HCT116 (cell line): ENCODE measurements at regions not wholly inside any gene's neighbourhood (a gene's known extent, or its start where the extent isn't known, plus 50 kb on each side); places are given as distances from the start of the nearest gene placed in this dataset.

Source experiments
- ATAC-seq: fragments of 200-7000 bp; cut with Tn5 transposase; 2 replicates; pipeline ENCODE4 v1.9.1; 2020; ENCODE audit warnings: mild to moderate bottlenecking, moderate library complexity
- BruUV-seq: library from RNA; stranded (reverse); fragments of 400-500 nt; replicated peaks from 2 replicates; lab custom pipeline; 2021; lab: Mats Ljungman, UMichigan
- CTCF ChIA-PET: fragments of 300-600 bp; sonication (Branson Sonifier 250); formaldehyde crosslinking; loops from one replicate; lab custom pipeline; 2021; ENCODE audit warnings: antibody characterized with exemption; lab: Charles Lee
- POLR2A ChIA-PET: fragments of 300-600, 350-600 bp; sonication (Branson Sonifier 250); formaldehyde crosslinking; loops from one replicate; lab custom pipeline; 2021; ENCODE audit warnings: antibody characterized with exemption; lab: Charles Lee
- RAD21 ChIA-PET, 2 experiments: fragments of 300-600 bp; sonication (Branson Sonifier 250); formaldehyde crosslinking; loops; one replicate each; lab custom pipeline; 2023; ENCODE audit warnings: low total read pairs in 2 of 2; ENCODE audit not compliant: uncharacterized antibody in 2 of 2, unreplicated experiment in 2 of 2, low non-redundant PET in 1 of 2; lab: Charles Lee
- DNase-seq: peaks from one replicate; pipeline ENCODE4 v3.0.0-alpha.2; 2010; ENCODE audit warnings: low read depth, low spot score
- H2AFZ ChIP-seq: fragments of 200-600 bp; shearing (Covaris generic), sonication (generic); 2 replicates; pipeline ENCODE4 v1.6.1; 2017; ENCODE audit warnings: low read depth, mixed run types, mixed read lengths, antibody characterized with exemption, low read length; ENCODE audit not compliant: poor library complexity, severe bottlenecking
- H3K27ac ChIP-seq: 2 replicates; pipeline ENCODE4 v1.5.1; 2012; ENCODE audit warnings: low read depth, low read length
- H3K27me3 ChIP-seq: fragments of 200-600 bp; sonication (generic); 2 replicates; pipeline ENCODE4 v1.6.1; 2016; ENCODE audit warnings: mixed run types, low read length, mixed read lengths; ENCODE audit not compliant: insufficient read depth
- H3K36me3 ChIP-seq, 2 experiments: fragments of 200-500 bp in 1 of 2; fragments of 200-600 bp in 1 of 2; sonication (Bioruptor generic) in 1 of 2; sonication (generic) in 1 of 2; 2 replicates each; pipeline versions ENCODE4 v1.5.1 to v1.6.1; 2014 to 2016; ENCODE audit warnings: low read length in 2 of 2, inconsistent platforms in 1 of 2, mixed read lengths in 1 of 2, mixed run types in 1 of 2; ENCODE audit not compliant: insufficient read depth in 2 of 2, control insufficient read depth in 1 of 2
- H3K4me1 ChIP-seq, 2 experiments: fragments of 200-600 bp in 1 of 2; sonication (generic) in 1 of 2; 2 replicates each; pipeline versions ENCODE4 v1.5.1 to v1.6.1; 2012 to 2017; ENCODE audit warnings: low read length in 2 of 2, inconsistent platforms in 1 of 2, mild to moderate bottlenecking in 1 of 2, mixed read lengths in 1 of 2, mixed run types in 1 of 2, moderate library complexity in 1 of 2; ENCODE audit not compliant: insufficient read depth in 2 of 2, control insufficient read depth in 1 of 2
- H3K4me2 ChIP-seq: fragments of 200-600 bp; sonication (generic); 2 replicates; pipeline ENCODE4 v1.6.1; 2017; ENCODE audit warnings: mixed run types, low read length, mixed read lengths
- H3K4me3 ChIP-seq, 2 experiments: fragments of 200-600 bp in 1 of 2; sonication (generic) in 1 of 2; replicated peaks in 1 of 2; 2 replicates each; pipeline ENCODE4 v1.5.1; 2011 to 2016; ENCODE audit warnings: low read length in 2 of 2, control low read depth in 1 of 2, low read depth in 1 of 2, mild to moderate bottlenecking in 1 of 2, mixed read lengths in 1 of 2, mixed run types in 1 of 2
- H3K79me2 ChIP-seq: fragments of 200-600 bp; sonication (generic); 2 replicates; pipeline ENCODE4 v1.6.1; 2017; ENCODE audit warnings: mild to moderate bottlenecking, mixed run types, low read length, moderate library complexity, mixed read lengths; ENCODE audit not compliant: insufficient read depth
- H3K9ac ChIP-seq: fragments of 200-600 bp; sonication (generic); 2 replicates; pipeline ENCODE4 v1.6.1; 2016; ENCODE audit warnings: low read length, mixed read lengths
- H3K9me2 ChIP-seq: fragments of 200-600 bp; sonication (generic), shearing (Covaris generic); 2 replicates; pipeline ENCODE4 v1.6.1; 2017; ENCODE audit warnings: mixed run types, mild to moderate bottlenecking, moderate library complexity; ENCODE audit not compliant: insufficient read depth
- H3K9me3 ChIP-seq, 2 experiments: fragments of 200-500 bp in 1 of 2; fragments of 200-600 bp in 1 of 2; sonication (Bioruptor generic) in 1 of 2; sonication (generic) in 1 of 2; 2 replicates each; pipeline ENCODE4 v1.6.1; 2014 to 2017; ENCODE audit warnings: low read length in 2 of 2, mixed read lengths in 2 of 2, inconsistent platforms in 1 of 2, low read depth in 1 of 2, mild to moderate bottlenecking in 1 of 2, mixed run types in 1 of 2, moderate library complexity in 1 of 2; ENCODE audit not compliant: control insufficient read depth in 1 of 2, insufficient read depth in 1 of 2
- H4K20me1 ChIP-seq: fragments of 200-600 bp; sonication (generic), shearing (Covaris generic); 2 replicates; pipeline ENCODE4 v1.6.1; 2017; ENCODE audit warnings: mixed run types, mild to moderate bottlenecking, moderate library complexity; ENCODE audit not compliant: insufficient read depth
- ATF3 ChIP-seq: IDR thresholded peaks from 2 replicates; pipeline ENCODE4 v1.6.1; 2012
- EGR1 ChIP-seq: IDR thresholded peaks from 2 replicates; pipeline ENCODE4 v1.6.1; 2012; ENCODE audit warnings: low read depth
- ELF1 ChIP-seq: IDR thresholded peaks from 2 replicates; pipeline ENCODE4 v1.6.1; 2012; ENCODE audit warnings: low read depth, borderline replicate concordance
- EZH2 ChIP-seq: fragments of 200-600 bp; sonication (generic); IDR thresholded peaks from 2 replicates; pipeline ENCODE4 v1.6.1; 2017; ENCODE audit warnings: antibody characterized with exemption, mixed run types
- EZH2phosphoT487 ChIP-seq: fragments of 200-600 bp; IDR thresholded peaks from 2 replicates; pipeline ENCODE4 v1.6.1; 2018; ENCODE audit warnings: antibody characterized with exemption, borderline replicate concordance
- FOSL1 ChIP-seq: IDR thresholded peaks from 2 replicates; pipeline ENCODE4 v1.6.1; 2012; ENCODE audit warnings: low read depth
- JUND ChIP-seq: IDR thresholded peaks from 2 replicates; pipeline ENCODE4 v1.6.1; 2012
- MAX ChIP-seq: IDR thresholded peaks from 2 replicates; pipeline ENCODE4 v1.6.1; 2012
- REST ChIP-seq: IDR thresholded peaks from 2 replicates; pipeline ENCODE4 v1.6.1; 2012; ENCODE audit warnings: low read depth
- SIN3A ChIP-seq: IDR thresholded peaks from 2 replicates; pipeline ENCODE4 v1.6.1; 2012; ENCODE audit warnings: low read depth
- TCF7L2 ChIP-seq: IDR thresholded peaks from 2 replicates; pipeline ENCODE4 v1.7.0; 2011; ENCODE audit warnings: borderline replicate concordance, inconsistent platforms; ENCODE audit not compliant: insufficient read depth, insufficient read length; ENCODE audit errors: extremely low read depth
- ZFX ChIP-seq: fragments of 450-650 bp; IDR thresholded peaks from 2 replicates; pipeline ENCODE4 v1.6.1; 2017
- intact Hi-C: fragments of 100-400 bp; cut with micrococcal nuclease; formaldehyde crosslinking; loops from 2 replicates; pipeline ENCODE4 v1.10.0; 2022

GRCh38 chr5:166349046-166349445 is 1942.4 kb upstream of the WWC1 start:
- ChIA-PET RAD21 (no interaction called here), CTCF (no interaction called here), POLR2A (no interaction called here)
- TF ChIP-seq EZH2phosphoT487 = no peak
- TF ChIP-seq REST = no peak
- no peak for TF ChIP-seq EZH2
- TF ChIP-seq FOSL1 = no peak
- no peak for TF ChIP-seq ELF1
- TF ChIP-seq EGR1 = no peak
- TF ChIP-seq ATF3 = no peak
- no peak for TF ChIP-seq SIN3A
- no peak for TF ChIP-seq TCF7L2
- no peak for TF ChIP-seq JUND
- no peak for TF ChIP-seq ZFX
- no peak for TF ChIP-seq MAX
- Histone ChIP-seq H3K9ac (no peak overlapping the region), H2AFZ (no peak overlapping the region), H3K27ac (no peak overlapping the region), H3K9me2 (no peaks in the 10 kb centered on the region), H3K36me3 (no peaks in the 10 kb centered on the region), H3K4me3 (no peak overlapping the region), H3K27me3 (no peaks in the 10 kb centered on the region), H3K4me2 (no peak overlapping the region), H3K4me1 (no peaks in the 10 kb centered on the region), H4K20me1 (no peaks in the 10 kb centered on the region), H3K79me2 (no peaks in the 10 kb centered on the region), H3K9me3 (peaks cover 4 to 25% of the 10 kb centered on the region in 2 experiments; a peak in 2 of 4 replicates)
- ATAC-seq = no peak
- intact Hi-C loops = no loop called here
- no peak for DNase-seq
- BruUV-seq = no TSS peak
